Osteocyte (in vitro differentiated cells): ENCODE measurements at regions not wholly inside any gene's neighbourhood (a gene's known extent, or its start where the extent isn't known, plus 50 kb on each side); places are given as distances from the start of the nearest gene placed in this dataset.

Experiments used
- DNase-seq: peaks from one replicate; pipeline ENCODE4 v3.0.0; 2021; ENCODE audit warnings: mixed read lengths; ENCODE audit not compliant: unreplicated experiment; ENCODE audit errors: extremely low spot score
- H3K27ac Mint-ChIP-seq: one replicate; pipeline ENCODE4 v1.8.0; 2021; ENCODE audit warnings: mild to moderate bottlenecking, mixed read lengths; ENCODE audit not compliant: unreplicated experiment
- H3K27me3 Mint-ChIP-seq: one replicate; pipeline ENCODE4 v1.8.0; 2021; ENCODE audit warnings: mixed read lengths; ENCODE audit not compliant: unreplicated experiment
- H3K36me3 Mint-ChIP-seq: one replicate; pipeline ENCODE4 v1.8.0; 2021; ENCODE audit warnings: mixed read lengths; ENCODE audit not compliant: unreplicated experiment
- H3K4me1 Mint-ChIP-seq: one replicate; pipeline ENCODE4 v1.8.0; 2021; ENCODE audit warnings: mixed read lengths; ENCODE audit not compliant: unreplicated experiment
- H3K4me3 Mint-ChIP-seq: one replicate; pipeline ENCODE4 v1.8.0; 2021; ENCODE audit warnings: mild to moderate bottlenecking, moderate library complexity, mixed read lengths; ENCODE audit not compliant: unreplicated experiment
- H3K9me3 Mint-ChIP-seq: one replicate; pipeline ENCODE4 v1.8.0; 2021; ENCODE audit warnings: mixed read lengths; ENCODE audit not compliant: unreplicated experiment
- TF ChIP-seq, protein P1 (sequence below): fragments of 200-600 bp; sonication (generic); IDR thresholded peaks from 2 replicates; pipeline ENCODE4 v1.5.0; 2021; ENCODE audit warnings: antibody characterized with exemption, mild to moderate bottlenecking, moderate library complexity

DNA sequence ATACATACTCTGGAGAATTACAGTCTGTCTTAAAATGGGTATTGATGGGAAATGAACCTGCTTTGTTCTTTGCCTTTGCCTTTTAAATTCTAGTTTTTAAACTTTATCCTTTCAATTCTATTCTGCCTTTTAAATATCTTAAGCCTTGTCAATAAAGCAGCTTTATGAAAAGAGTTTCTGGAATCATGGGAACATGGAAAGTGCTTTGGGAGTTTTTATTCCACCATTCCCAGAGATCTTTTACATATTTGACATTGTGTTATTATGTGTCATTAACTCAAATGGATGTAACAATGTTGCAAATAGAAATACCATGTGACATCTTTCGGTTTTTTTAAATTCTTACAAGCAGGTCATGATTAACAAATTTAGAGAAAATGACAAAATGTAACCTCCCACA, 555.7 kb upstream of the ANO3 start:
- TF ChIP-seq, protein P1, sequence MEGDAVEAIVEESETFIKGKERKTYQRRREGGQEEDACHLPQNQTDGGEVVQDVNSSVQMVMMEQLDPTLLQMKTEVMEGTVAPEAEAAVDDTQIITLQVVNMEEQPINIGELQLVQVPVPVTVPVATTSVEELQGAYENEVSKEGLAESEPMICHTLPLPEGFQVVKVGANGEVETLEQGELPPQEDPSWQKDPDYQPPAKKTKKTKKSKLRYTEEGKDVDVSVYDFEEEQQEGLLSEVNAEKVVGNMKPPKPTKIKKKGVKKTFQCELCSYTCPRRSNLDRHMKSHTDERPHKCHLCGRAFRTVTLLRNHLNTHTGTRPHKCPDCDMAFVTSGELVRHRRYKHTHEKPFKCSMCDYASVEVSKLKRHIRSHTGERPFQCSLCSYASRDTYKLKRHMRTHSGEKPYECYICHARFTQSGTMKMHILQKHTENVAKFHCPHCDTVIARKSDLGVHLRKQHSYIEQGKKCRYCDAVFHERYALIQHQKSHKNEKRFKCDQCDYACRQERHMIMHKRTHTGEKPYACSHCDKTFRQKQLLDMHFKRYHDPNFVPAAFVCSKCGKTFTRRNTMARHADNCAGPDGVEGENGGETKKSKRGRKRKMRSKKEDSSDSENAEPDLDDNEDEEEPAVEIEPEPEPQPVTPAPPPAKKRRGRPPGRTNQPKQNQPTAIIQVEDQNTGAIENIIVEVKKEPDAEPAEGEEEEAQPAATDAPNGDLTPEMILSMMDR, result no peak
- H3K4me3 Mint-ChIP-seq, result no peak overlapping the region

GRCh38 chr11:25777343-25777742, 554.6 kb upstream of the ANO3 start:
- Mint-ChIP-seq H3K27me3 (no peaks in the 10 kb centered on the region), H3K4me3 (no peak overlapping the region), H3K36me3 (no peaks in the 10 kb centered on the region), H3K27ac (no peak overlapping the region), H3K9me3 (peaks cover 5% of the 10 kb centered on the region), H3K4me1 (peaks cover 1% of the 10 kb centered on the region)
- TF ChIP-seq, protein P1, result no peak
- no peak for DNase-seq

More for the DNA sequence above, 555.7 kb upstream of the ANO3 start:
- Mint-ChIP-seq H3K36me3 (no peaks in the 10 kb centered on the region), H3K27me3 (no peaks in the 10 kb centered on the region), H3K4me1 (peaks cover 1% of the 10 kb centered on the region), H3K27ac (no peak overlapping the region), H3K9me3 (no peaks in the 10 kb centered on the region)
- DNase-seq, result no peak

DNA sequence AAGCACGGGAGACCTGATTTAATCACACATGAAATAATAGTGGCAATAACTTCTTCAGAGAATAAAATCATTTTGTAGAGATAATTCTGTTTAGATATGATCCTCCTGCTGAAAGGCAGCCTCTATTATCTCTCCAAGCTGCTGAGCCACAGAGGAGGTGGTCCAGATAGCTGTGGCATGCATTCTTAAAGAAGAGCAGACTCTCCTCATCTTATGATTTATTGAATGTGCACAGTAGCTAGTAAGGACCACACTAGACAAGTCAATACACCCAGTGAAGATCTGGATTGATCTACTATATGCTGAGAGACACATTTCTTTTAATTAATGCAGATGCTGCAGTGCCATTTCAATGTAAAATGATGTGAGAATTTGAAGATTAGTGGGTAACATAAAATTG, 552.9 kb upstream of the ANO3 start:
- DNase-seq, result no peak
- TF ChIP-seq, protein P1, result no peak
- no peak overlapping the region for H3K27ac Mint-ChIP-seq
- H3K9me3 Mint-ChIP-seq, result peaks cover 15% of the 10 kb centered on the region
- peaks cover 5% of the 10 kb centered on the region for H3K27me3 Mint-ChIP-seq
- H3K4me1 Mint-ChIP-seq, result peaks cover 1% of the 10 kb centered on the region
- H3K36me3 Mint-ChIP-seq, result no peaks in the 10 kb centered on the region
- no peak overlapping the region for H3K4me3 Mint-ChIP-seq

DNA sequence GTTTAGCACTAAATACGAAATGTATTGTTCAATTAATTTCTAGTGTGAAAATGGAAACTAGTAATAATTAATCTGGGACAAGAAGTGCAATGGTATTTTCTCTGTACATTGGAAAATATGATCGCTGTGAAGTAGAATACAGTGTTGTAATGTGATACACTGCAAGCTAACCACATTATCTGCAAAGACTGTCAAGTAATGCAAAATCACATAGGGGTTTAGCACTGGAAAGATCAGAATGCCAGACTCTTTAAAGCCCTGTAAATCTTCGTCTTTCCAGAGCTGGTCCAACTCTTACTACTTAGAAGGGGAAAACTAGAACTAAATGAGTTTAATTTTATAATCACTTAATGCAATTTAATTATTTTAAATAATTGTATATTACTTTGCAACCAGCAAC, 544.5 kb upstream of the ANO3 start:
- TF ChIP-seq, protein P1, result no peak
- no peak overlapping the region for H3K27ac Mint-ChIP-seq
- no peak for DNase-seq
- H3K4me3 Mint-ChIP-seq, result no peak overlapping the region
- H3K9me3 Mint-ChIP-seq, result peaks cover 10% of the 10 kb centered on the region
- H3K4me1 Mint-ChIP-seq, result no peaks in the 10 kb centered on the region
- peaks cover 23% of the 10 kb centered on the region for H3K27me3 Mint-ChIP-seq
- H3K36me3 Mint-ChIP-seq, result no peaks in the 10 kb centered on the region

DNA sequence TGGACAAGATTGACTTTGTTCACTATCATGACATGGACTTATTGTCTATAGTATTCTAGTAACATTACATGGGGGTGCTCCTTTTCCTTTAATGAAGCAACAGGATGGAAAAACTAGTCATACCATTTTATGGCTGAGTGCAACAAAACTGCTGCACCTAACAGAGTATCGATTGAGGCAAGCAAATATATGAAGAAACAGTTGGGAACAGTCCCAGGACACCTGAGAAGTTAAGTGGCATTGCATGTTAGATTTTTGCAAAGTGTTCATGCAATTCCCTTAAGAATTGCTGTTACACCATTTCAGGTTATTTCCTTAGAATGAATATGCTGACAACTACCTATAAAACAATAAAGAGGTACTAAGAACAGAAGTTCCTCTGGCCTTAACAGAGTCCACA, 541.5 kb upstream of the ANO3 start:
- Mint-ChIP-seq H3K4me3 (no peak overlapping the region), H3K27me3 (peaks cover 18% of the 10 kb centered on the region), H3K36me3 (no peaks in the 10 kb centered on the region), H3K9me3 (no peaks in the 10 kb centered on the region), H3K27ac (no peak overlapping the region), H3K4me1 (no peaks in the 10 kb centered on the region)
- DNase-seq, result no peak
- TF ChIP-seq, protein P1, result no peak
